ENCODE measurements at regions not wholly inside any gene's neighbourhood (a gene's known extent, or its start where the extent isn't known, plus 50 kb on each side); places are given as distances from the start of the nearest gene placed in this dataset.

- peaks cover 0 to 1% (median 0%) of the 10 kb centered on the region in 4 donors for H3K4me1 Mint-ChIP-seq
- DNase-seq (no peak), ATAC-seq (no peak)
- H3K9me3 Mint-ChIP-seq = peaks cover 3 to 25% (median 14%) of the 10 kb centered on the region in 9 donors
- no peaks in the 10 kb centered on the region for H3K36me3 Mint-ChIP-seq
- no peaks in the 10 kb centered on the region for H3K27me3 Mint-ChIP-seq
- POLR2A ChIA-PET = no interaction called here
- H3K4me3 Mint-ChIP-seq = no peak overlapping the region
- no peak overlapping the region for H3K27ac Mint-ChIP-seq
These were observed 789.4 kb downstream of the STPG2 start for GRCh38 chr4:97353876-97354275.

GRCh38 chr4:97359826-97360225 is 783.5 kb downstream of the STPG2 start:
- DNase-seq (no peak), ATAC-seq (no peak)
- Mint-ChIP-seq H3K27me3 (no peaks in the 10 kb centered on the region), H3K9me3 (peaks cover 10 to 44% (median 30%) of the 10 kb centered on the region in 9 donors), H3K4me3 (no peak overlapping the region), H3K27ac (no peak overlapping the region), H3K4me1 (peaks cover 0 to 1% (median 0%) of the 10 kb centered on the region in 4 donors), H3K36me3 (no peaks in the 10 kb centered on the region)
- POLR2A ChIA-PET = no interaction called here

GRCh38 chr4:97360733-97361132 is 782.5 kb downstream of the STPG2 start:
- no peaks in the 10 kb centered on the region for H3K36me3 Mint-ChIP-seq
- H3K27me3 Mint-ChIP-seq = no peaks in the 10 kb centered on the region
- peaks cover 11 to 44% (median 34%) of the 10 kb centered on the region in 9 donors for H3K9me3 Mint-ChIP-seq
- DNase-seq (no peak), ATAC-seq (no peak)
- H3K27ac Mint-ChIP-seq = no peak overlapping the region
- H3K4me3 Mint-ChIP-seq = no peak overlapping the region
- POLR2A ChIA-PET = no interaction called here
- H3K4me1 Mint-ChIP-seq = peaks cover 0 to 1% (median 0%) of the 10 kb centered on the region in 4 donors

GRCh38 chr4:97367878-97368277 is 775.4 kb downstream of the STPG2 start:
- POLR2A ChIA-PET = no interaction called here
- Mint-ChIP-seq H3K4me1 (no peaks in the 10 kb centered on the region), H3K27ac (no peak overlapping the region), H3K36me3 (no peaks in the 10 kb centered on the region), H3K4me3 (no peak overlapping the region), H3K27me3 (no peaks in the 10 kb centered on the region), H3K9me3 (peaks cover 3 to 36% (median 12%) of the 10 kb centered on the region in 9 donors)
- ATAC-seq (no peak), DNase-seq (no peak)

GRCh38 chr4:97370568-97370967 is 772.7 kb downstream of the STPG2 start:
- Mint-ChIP-seq H3K27ac (no peak overlapping the region), H3K27me3 (no peaks in the 10 kb centered on the region), H3K4me3 (no peak overlapping the region), H3K9me3 (peaks cover 0 to 25% (median 12%) of the 10 kb centered on the region in 9 donors), H3K36me3 (no peaks in the 10 kb centered on the region), H3K4me1 (no peaks in the 10 kb centered on the region)
- POLR2A ChIA-PET = no interaction called here
- ATAC-seq (no peak), DNase-seq (no peak)

- no peak for ATAC-seq
- H3K9me3 Mint-ChIP-seq = peaks cover 0 to 18% (median 9%) of the 10 kb centered on the region in 9 donors
- no peak for DNase-seq
- no peaks in the 10 kb centered on the region for H3K36me3 Mint-ChIP-seq
- H3K4me1 Mint-ChIP-seq = no peaks in the 10 kb centered on the region
- no peak overlapping the region for H3K4me3 Mint-ChIP-seq
- POLR2A ChIA-PET = no interaction called here
- no peaks in the 10 kb centered on the region for H3K27me3 Mint-ChIP-seq
- H3K27ac Mint-ChIP-seq = no peak overlapping the region
These were observed 768.8 kb downstream of the STPG2 start for GRCh38 chr4:97374526-97374925.

- peaks cover 0 to 16% (median 5%) of the 10 kb centered on the region in 9 donors for H3K9me3 Mint-ChIP-seq
- ATAC-seq (no peak), DNase-seq (no peak)
- no peak overlapping the region for H3K27ac Mint-ChIP-seq
- no peak overlapping the region for H3K4me3 Mint-ChIP-seq
- H3K4me1 Mint-ChIP-seq = no peaks in the 10 kb centered on the region
- no peaks in the 10 kb centered on the region for H3K27me3 Mint-ChIP-seq
- POLR2A ChIA-PET = no interaction called here
- H3K36me3 Mint-ChIP-seq = no peaks in the 10 kb centered on the region
These were observed 756.3 kb downstream of the STPG2 start for GRCh38 chr4:97386969-97387368.

- DNase-seq = no peak
- H3K4me1 Mint-ChIP-seq = no peaks in the 10 kb centered on the region
- no peak overlapping the region for H3K4me3 Mint-ChIP-seq
- ATAC-seq = no peak
- H3K27ac Mint-ChIP-seq = no peak overlapping the region
- H3K36me3 Mint-ChIP-seq = no peaks in the 10 kb centered on the region
- H3K27me3 Mint-ChIP-seq = no peaks in the 10 kb centered on the region
- H3K9me3 Mint-ChIP-seq = peaks cover 0 to 26% (median 13%) of the 10 kb centered on the region in 9 donors
- POLR2A ChIA-PET = no interaction called here
These were observed 748.6 kb downstream of the STPG2 start for GRCh38 chr4:97394653-97395052.

GRCh38 chr4:97396097-97396496 is 747.2 kb downstream of the STPG2 start:
- POLR2A ChIA-PET = no interaction called here
- Mint-ChIP-seq H3K4me3 (no peak overlapping the region), H3K36me3 (no peaks in the 10 kb centered on the region), H3K27me3 (no peaks in the 10 kb centered on the region), H3K27ac (no peak overlapping the region), H3K4me1 (no peaks in the 10 kb centered on the region), H3K9me3 (peaks cover 0 to 32% (median 16%) of the 10 kb centered on the region in 9 donors)
- DNase-seq (no peak), ATAC-seq (no peak)

- Mint-ChIP-seq H3K4me3 (no peak overlapping the region), H3K36me3 (no peaks in the 10 kb centered on the region), H3K9me3 (peaks cover 0 to 37% (median 16%) of the 10 kb centered on the region in 9 donors), H3K4me1 (no peaks in the 10 kb centered on the region), H3K27ac (no peak overlapping the region), H3K27me3 (no peaks in the 10 kb centered on the region)
- ATAC-seq = no peak
- POLR2A ChIA-PET = no interaction called here
- no peak for DNase-seq
These were observed 746.7 kb downstream of the STPG2 start for GRCh38 chr4:97396605-97397004.

GRCh38 chr4:97404876-97405523 is 738.3 kb downstream of the STPG2 start:
- no peak overlapping the region for H3K27ac Mint-ChIP-seq
- POLR2A ChIA-PET = no interaction called here
- H3K36me3 Mint-ChIP-seq = peaks cover 0 to 9% (median 0%) of the 10 kb centered on the region in 3 donors
- no peak overlapping the region for H3K4me3 Mint-ChIP-seq
- peaks cover 6 to 52% (median 15%) of the 10 kb centered on the region in 9 donors for H3K9me3 Mint-ChIP-seq
- peaks cover 0 to 3% (median 0%) of the 10 kb centered on the region in 4 donors for H3K4me1 Mint-ChIP-seq
- ATAC-seq = no peak
- peaks cover 0 to 2% (median 0%) of the 10 kb centered on the region in 5 donors for H3K27me3 Mint-ChIP-seq
- no peak for DNase-seq

- H3K9me3 Mint-ChIP-seq = peaks cover 3 to 25% (median 12%) of the 10 kb centered on the region in 9 donors
- H3K36me3 Mint-ChIP-seq = peaks cover 0 to 4% (median 0%) of the 10 kb centered on the region in 3 donors
- DNase-seq (no peak), ATAC-seq (no peak)
- peaks cover 0 to 2% (median 0%) of the 10 kb centered on the region in 5 donors for H3K27me3 Mint-ChIP-seq
- H3K4me3 Mint-ChIP-seq = no peak overlapping the region
- H3K4me1 Mint-ChIP-seq = no peaks in the 10 kb centered on the region
- no peak overlapping the region for H3K27ac Mint-ChIP-seq
- POLR2A ChIA-PET = no interaction called here
These were observed 731.9 kb downstream of the STPG2 start for GRCh38 chr4:97411356-97411755.

GRCh38 chr4:97412331-97412730 is 730.9 kb downstream of the STPG2 start:
- DNase-seq (no peak), ATAC-seq (no peak)
- Mint-ChIP-seq H3K4me1 (no peaks in the 10 kb centered on the region), H3K9me3 (peaks cover 3 to 35% (median 10%) of the 10 kb centered on the region in 9 donors), H3K27me3 (peaks cover 0 to 2% (median 0%) of the 10 kb centered on the region in 5 donors), H3K36me3 (peaks cover 0 to 1% (median 0%) of the 10 kb centered on the region in 3 donors), H3K27ac (no peak overlapping the region), H3K4me3 (no peak overlapping the region)
- POLR2A ChIA-PET = no interaction called here

GRCh38 chr4:97414161-97414560 is 729.1 kb downstream of the STPG2 start:
- H3K27me3 Mint-ChIP-seq = no peaks in the 10 kb centered on the region
- H3K9me3 Mint-ChIP-seq = peaks cover 8 to 53% (median 22%) of the 10 kb centered on the region in 9 donors
- H3K36me3 Mint-ChIP-seq = peaks cover 0 to 8% (median 0%) of the 10 kb centered on the region in 3 donors
- DNase-seq = no peak
- H3K27ac Mint-ChIP-seq = no peak overlapping the region
- H3K4me1 Mint-ChIP-seq = no peaks in the 10 kb centered on the region
- no peak overlapping the region for H3K4me3 Mint-ChIP-seq
- POLR2A ChIA-PET = no interaction called here
- no peak for ATAC-seq

All from naive thymus-derived CD8-positive, alpha-beta T cell (primary cell).